ENCODE measurements at regions not wholly inside any gene's neighbourhood (a gene's known extent, or its start where the extent isn't known, plus 50 kb on each side); places are given as distances from the start of the nearest gene placed in this dataset.

DNA sequence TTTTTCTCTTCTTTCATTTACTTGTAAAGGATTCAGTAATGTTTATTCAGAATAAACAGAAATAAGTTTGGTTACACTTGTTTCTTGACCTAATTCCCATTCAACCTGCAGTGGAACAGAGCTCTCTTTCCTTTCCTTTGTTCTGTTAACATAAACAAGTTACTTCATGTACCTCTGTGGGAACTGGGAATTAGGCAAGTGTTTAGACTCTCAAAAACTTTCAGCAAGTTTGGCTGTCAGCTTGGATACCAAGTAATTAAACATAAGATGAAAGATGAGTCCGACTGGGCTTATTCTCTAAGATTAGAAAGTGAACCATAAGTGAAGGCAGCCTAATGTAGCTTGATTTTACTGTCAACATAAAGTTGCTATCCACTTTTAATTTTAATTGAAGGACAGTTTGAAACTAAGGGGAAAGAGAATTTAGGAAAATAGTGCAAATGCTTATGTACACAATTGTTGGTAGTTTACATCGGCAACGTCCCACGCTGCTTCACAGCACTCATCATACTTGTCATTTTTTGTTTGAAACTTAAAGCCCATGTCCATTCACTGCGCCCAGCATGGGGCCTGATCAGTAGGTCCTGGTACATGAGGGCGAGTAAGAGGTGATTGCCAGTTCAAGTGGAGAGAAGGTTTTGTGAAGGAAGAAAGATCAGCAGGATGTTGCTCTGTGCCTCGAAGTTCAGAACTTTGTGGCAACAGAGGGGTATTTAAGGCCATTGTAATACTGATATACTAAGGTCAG, 113.0 kb downstream of the PLEKHG1 start:
- Mint-ChIP-seq H3K9me3 (no peaks in the 10 kb centered on the region), H3K36me3 (ENCODE audit: low read depth) (no peaks in the 10 kb centered on the region), H3K27ac (no peak overlapping the region), H3K4me1 (peaks cover 3% of the 10 kb centered on the region), H3K27me3 (no peaks in the 10 kb centered on the region), H3K4me3 (no peak overlapping the region)
- no peak for DNase-seq
- no peak for ATAC-seq

DNA sequence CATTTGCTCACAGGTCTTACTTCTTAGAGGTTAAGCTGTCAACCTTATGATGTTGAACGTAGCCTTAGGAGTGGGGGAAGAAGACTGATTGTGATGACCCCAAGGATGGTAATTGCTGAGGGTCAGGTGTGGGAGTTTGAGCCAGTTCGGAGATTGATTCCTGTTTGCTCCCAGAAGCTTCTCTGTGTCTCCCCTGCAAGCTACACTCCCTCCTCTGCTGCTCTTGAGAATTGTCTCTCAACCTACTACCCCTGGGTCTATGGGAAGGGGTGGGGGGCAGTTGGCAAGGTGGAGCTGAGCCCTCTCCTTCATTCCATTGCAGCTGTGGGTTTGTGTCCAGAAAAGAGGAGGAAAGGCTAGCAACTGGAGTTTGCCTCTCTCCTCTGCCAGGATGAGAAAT, 113.8 kb downstream of the PLEKHG1 start:
- ATAC-seq (no peak), DNase-seq (no peak)
- Mint-ChIP-seq H3K27me3 (no peaks in the 10 kb centered on the region), H3K9me3 (no peaks in the 10 kb centered on the region), H3K27ac (no peak overlapping the region), H3K36me3 (ENCODE audit: low read depth) (no peaks in the 10 kb centered on the region), H3K4me1 (no peaks in the 10 kb centered on the region), H3K4me3 (no peak overlapping the region)

DNA sequence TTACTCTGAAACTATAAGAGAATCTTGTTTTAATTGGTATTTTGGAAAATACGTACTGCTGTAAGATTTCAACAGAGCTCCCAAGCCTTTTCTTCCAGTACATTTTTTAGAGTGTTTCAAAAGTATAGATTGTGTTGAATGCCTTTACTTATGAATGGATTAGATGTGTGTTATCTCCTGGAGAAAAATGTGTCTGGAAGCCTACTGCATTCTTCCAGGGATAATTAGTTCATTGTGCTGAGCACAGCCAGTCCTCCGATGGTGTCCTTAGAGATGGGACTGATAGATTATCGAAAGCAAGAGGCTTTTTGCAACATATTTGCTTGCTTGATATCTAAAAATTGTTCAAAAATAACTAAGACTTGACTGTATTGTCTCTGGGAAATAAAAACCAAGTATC, 114.2 kb downstream of the PLEKHG1 start:
- no peaks in the 10 kb centered on the region for H3K4me1 Mint-ChIP-seq
- ATAC-seq: no peak

DNA sequence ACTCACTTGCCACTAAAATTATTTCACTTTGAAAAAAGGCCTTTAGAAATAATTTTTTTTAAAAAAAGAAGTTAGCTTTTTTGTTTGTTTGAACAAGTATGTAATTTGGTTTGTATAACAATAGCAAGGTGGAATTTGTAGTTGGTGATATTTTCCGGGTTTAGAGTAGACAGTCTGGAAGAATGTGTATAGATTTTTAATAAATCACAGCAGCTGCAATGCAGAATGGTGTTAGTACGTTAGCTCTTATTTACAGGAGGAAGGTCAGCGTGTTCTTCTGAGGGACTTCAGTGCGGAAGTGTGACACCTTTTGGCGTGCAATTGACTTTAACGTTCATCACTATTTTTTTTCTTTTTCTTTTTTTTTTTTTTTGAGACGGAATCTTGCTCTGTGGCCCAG, 115.4 kb downstream of the PLEKHG1 start:
- Mint-ChIP-seq H3K9me3 (no peaks in the 10 kb centered on the region), H3K4me1 (peaks cover 6% of the 10 kb centered on the region), H3K27ac (no peak overlapping the region), H3K27me3 (peaks cover 2% of the 10 kb centered on the region), H3K4me3 (no peak overlapping the region), H3K36me3 (ENCODE audit: low read depth) (no peaks in the 10 kb centered on the region)
- ATAC-seq: no peak
- DNase-seq: no peak

More for the DNA sequence above, 114.2 kb downstream of the PLEKHG1 start:
- no peaks in the 10 kb centered on the region for H3K27me3 Mint-ChIP-seq
- no peaks in the 10 kb centered on the region for H3K36me3 Mint-ChIP-seq (ENCODE audit: low read depth)
- no peaks in the 10 kb centered on the region for H3K9me3 Mint-ChIP-seq
- H3K27ac Mint-ChIP-seq: no peak overlapping the region
- H3K4me3 Mint-ChIP-seq: no peak overlapping the region
- no peak for DNase-seq

- no peaks in the 10 kb centered on the region for H3K36me3 Mint-ChIP-seq (ENCODE audit: low read depth)
- peaks cover 18% of the 10 kb centered on the region for H3K4me1 Mint-ChIP-seq
- H3K27me3 Mint-ChIP-seq: peaks cover 6% of the 10 kb centered on the region
- H3K27ac Mint-ChIP-seq: no peak overlapping the region
- H3K9me3 Mint-ChIP-seq: no peaks in the 10 kb centered on the region
- no peak for DNase-seq
- no peak overlapping the region for H3K4me3 Mint-ChIP-seq
- ATAC-seq: no peak
Measured at GRCh38 chr6:150717419-150717818, 117.7 kb downstream of the PLEKHG1 start.

- Mint-ChIP-seq H3K9me3 (no peaks in the 10 kb centered on the region), H3K36me3 (ENCODE audit: low read depth) (no peaks in the 10 kb centered on the region), H3K4me1 (peaks cover 23% of the 10 kb centered on the region)
Measured at GRCh38 chr6:150719099-150719766, 119.5 kb downstream of the PLEKHG1 start.

GRCh38 chr6:150719831-150720230, 120.1 kb downstream of the PLEKHG1 start:
- DNase-seq (no peak), ATAC-seq (no peak)
- Mint-ChIP-seq H3K36me3 (ENCODE audit: low read depth) (no peaks in the 10 kb centered on the region), H3K9me3 (no peaks in the 10 kb centered on the region), H3K4me3 (no peak overlapping the region), H3K27me3 (peaks cover 8% of the 10 kb centered on the region), H3K27ac (no peak overlapping the region), H3K4me1 (peaks cover 23% of the 10 kb centered on the region)

More at GRCh38 chr6:150719099-150719766, 119.5 kb downstream of the PLEKHG1 start:
- Mint-ChIP-seq H3K4me3 (no peak overlapping the region), H3K27ac (no peak overlapping the region), H3K27me3 (peaks cover 8% of the 10 kb centered on the region)
- DNase-seq (no peak), ATAC-seq (no peak)

DNA sequence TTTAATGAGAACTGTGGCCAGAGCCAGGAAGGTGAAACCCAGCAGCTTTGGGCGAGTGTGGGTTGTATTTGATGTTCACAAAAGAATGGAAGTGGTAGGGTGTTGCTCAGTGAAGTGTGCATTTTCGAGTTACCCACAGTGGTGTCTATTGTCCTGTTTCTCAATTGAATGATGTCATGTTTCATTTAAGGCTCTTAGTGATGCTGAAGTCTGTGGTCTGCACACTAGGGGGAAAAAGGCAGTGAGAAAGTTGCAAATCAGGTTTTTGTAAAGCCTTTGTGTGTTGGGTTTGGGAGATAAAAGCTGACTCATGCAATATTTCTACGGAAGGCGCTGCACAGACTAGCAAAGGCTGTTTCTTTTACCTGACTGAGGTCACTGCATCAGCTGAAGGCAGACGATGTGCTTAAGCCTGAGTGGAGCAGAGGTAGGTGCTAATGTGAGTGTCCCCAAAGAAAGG, 121.1 kb downstream of the PLEKHG1 start:
- Mint-ChIP-seq H3K4me3 (no peak overlapping the region), H3K9me3 (no peaks in the 10 kb centered on the region), H3K27me3 (peaks cover 8% of the 10 kb centered on the region), H3K36me3 (ENCODE audit: low read depth) (no peaks in the 10 kb centered on the region), H3K4me1 (peaks cover 23% of the 10 kb centered on the region), H3K27ac (no peak overlapping the region)
- DNase-seq (no peak), ATAC-seq (peak; percentile 87)

GRCh38 chr6:150721418-150722266, 122.0 kb downstream of the PLEKHG1 start:
- Mint-ChIP-seq H3K4me1 (peaks cover 23% of the 10 kb centered on the region), H3K27me3 (peaks cover 8% of the 10 kb centered on the region), H3K9me3 (no peaks in the 10 kb centered on the region), H3K27ac (no peak overlapping the region), H3K36me3 (ENCODE audit: low read depth) (no peaks in the 10 kb centered on the region), H3K4me3 (no peak overlapping the region)
- ATAC-seq: no peak
- DNase-seq: no peak

- ATAC-seq: no peak
- Mint-ChIP-seq H3K36me3 (ENCODE audit: low read depth) (no peaks in the 10 kb centered on the region), H3K27me3 (peaks cover 11% of the 10 kb centered on the region), H3K4me1 (peaks cover 23% of the 10 kb centered on the region), H3K9me3 (no peaks in the 10 kb centered on the region), H3K4me3 (no peak overlapping the region), H3K27ac (no peak overlapping the region)
- DNase-seq: no peak
Measured at GRCh38 chr6:150722614-150723344, 123.1 kb downstream of the PLEKHG1 start.

GRCh38 chr6:150723345-150723658, 123.6 kb downstream of the PLEKHG1 start:
- DNase-seq: no peak
- Mint-ChIP-seq H3K9me3 (no peaks in the 10 kb centered on the region), H3K4me3 (no peak overlapping the region), H3K27me3 (peaks cover 11% of the 10 kb centered on the region), H3K27ac (no peak overlapping the region), H3K4me1 (peaks cover 23% of the 10 kb centered on the region), H3K36me3 (ENCODE audit: low read depth) (no peaks in the 10 kb centered on the region)
- ATAC-seq: no peak

DNA sequence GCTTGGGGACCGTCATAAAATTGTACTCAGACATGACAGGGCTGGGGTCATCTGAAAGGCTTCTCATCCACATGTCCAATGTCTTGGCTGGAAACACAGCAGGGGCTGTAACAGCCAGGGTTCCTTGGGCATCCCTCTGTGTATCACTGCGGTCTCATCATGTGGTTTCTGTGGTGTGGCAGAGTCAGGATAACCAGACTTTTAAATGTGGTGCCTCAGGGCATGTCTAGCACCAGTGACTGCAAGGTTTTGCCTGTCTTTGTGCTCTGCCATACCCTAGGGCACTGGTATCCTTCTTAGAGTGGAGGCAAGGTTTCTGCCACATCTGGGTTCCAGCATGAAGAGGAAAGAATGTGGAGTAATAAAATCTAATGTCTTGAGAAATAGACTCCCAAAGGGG, 124.2 kb downstream of the PLEKHG1 start:
- Mint-ChIP-seq H3K27me3 (peaks cover 11% of the 10 kb centered on the region), H3K9me3 (no peaks in the 10 kb centered on the region), H3K4me3 (no peak overlapping the region), H3K27ac (no peak overlapping the region), H3K4me1 (peaks cover 23% of the 10 kb centered on the region), H3K36me3 (ENCODE audit: low read depth) (no peaks in the 10 kb centered on the region)
- DNase-seq (no peak), ATAC-seq (peak; percentile 47)

DNA sequence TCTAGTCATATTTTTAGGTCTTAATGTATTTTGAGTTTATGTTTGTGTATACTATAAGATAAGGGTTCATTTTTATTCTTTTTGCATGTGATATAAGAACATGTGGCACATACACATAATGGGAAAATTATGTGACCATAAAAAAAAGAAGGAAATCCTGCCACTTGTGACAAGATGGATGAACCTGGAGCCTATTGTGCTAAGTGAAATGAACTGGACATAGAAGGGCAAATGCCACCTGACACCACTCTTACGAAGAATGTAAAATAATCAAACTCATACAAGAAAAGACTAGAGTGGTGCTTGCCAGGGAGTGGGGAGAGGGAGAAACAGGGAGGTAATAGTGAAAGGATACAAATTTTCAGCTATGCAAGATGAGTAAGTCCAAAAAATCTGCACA, 126.1 kb downstream of the PLEKHG1 start:
- ATAC-seq (no peak), DNase-seq (no peak)
- H3K36me3 Mint-ChIP-seq (ENCODE audit: low read depth): no peaks in the 10 kb centered on the region
- peaks cover 5% of the 10 kb centered on the region for H3K27me3 Mint-ChIP-seq
- peaks cover 11% of the 10 kb centered on the region for H3K4me1 Mint-ChIP-seq
- H3K9me3 Mint-ChIP-seq: no peaks in the 10 kb centered on the region
- H3K4me3 Mint-ChIP-seq: no peak overlapping the region
- no peak overlapping the region for H3K27ac Mint-ChIP-seq

DNA sequence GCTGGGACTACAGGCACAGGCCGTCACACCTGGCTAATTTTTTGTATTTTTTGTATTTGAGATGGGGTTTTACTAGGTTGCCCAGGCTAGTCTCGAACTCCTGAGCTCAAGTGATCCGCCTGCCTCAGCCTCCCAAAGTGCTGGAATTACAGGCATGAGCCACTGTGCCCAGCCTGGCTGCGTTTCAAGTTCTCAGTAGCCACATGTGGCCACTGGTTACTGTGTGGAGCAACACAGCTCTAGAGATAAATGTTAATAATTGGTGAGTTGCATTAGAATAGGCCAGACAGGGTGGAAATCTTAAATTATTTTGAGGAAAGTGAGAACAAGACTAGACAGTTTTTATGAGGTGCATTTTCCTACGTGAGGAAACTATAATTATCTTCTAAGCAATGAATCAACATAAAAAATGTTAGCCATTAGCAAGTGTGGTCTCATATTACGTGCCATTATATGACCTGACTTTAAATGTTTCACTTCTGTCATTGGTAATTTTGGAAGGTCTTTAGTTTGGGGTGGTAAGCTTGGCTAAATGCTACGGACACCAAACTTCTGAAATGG, 129.6 kb downstream of the PLEKHG1 start:
- Mint-ChIP-seq H3K36me3 (ENCODE audit: low read depth) (no peaks in the 10 kb centered on the region), H3K4me3 (no peak overlapping the region), H3K9me3 (no peaks in the 10 kb centered on the region), H3K4me1 (no peaks in the 10 kb centered on the region), H3K27me3 (peaks cover 2% of the 10 kb centered on the region), H3K27ac (no peak overlapping the region)
- DNase-seq (no peak), ATAC-seq (no peak)

All from activated naive CD8-positive, alpha-beta T cell treated with anti-CD3 and anti-CD28 coated beads, Interleukin-2, amount 50 U/mL, for 24 hours (primary cell).